IMR-90 (cell line): ENCODE measurements at regions not wholly inside any gene's neighbourhood (a gene's known extent, or its start where the extent isn't known, plus 50 kb on each side); places are given as distances from the start of the nearest gene placed in this dataset.

Source experiments
- BHLHE40 ChIP-seq: fragments of 150-350 bp; IDR thresholded peaks from 2 replicates; pipeline ENCODE4 v1.6.1; 2016; ENCODE audit warnings: mild to moderate bottlenecking, low read depth, low read length
- CHD1 ChIP-seq: IDR thresholded peaks from 2 replicates; pipeline ENCODE4 v1.6.1; 2012; ENCODE audit warnings: low read depth, low read length, improper control_type of control experiment
- CTCF ChIP-seq: conservative IDR thresholded peaks from 2 replicates; pipeline ENCODE4 v1.5.1; 2012; ENCODE audit warnings: mild to moderate bottlenecking, low read depth, low read length, improper control_type of control experiment
- ELK1 ChIP-seq: fragments of 150-350 bp; IDR thresholded peaks from 2 replicates; pipeline ENCODE4 v1.6.1; 2016; ENCODE audit warnings: low read depth, mild to moderate bottlenecking, low read length, moderate library complexity, borderline replicate concordance
- MAFK ChIP-seq: IDR thresholded peaks from 2 replicates; pipeline ENCODE4 v1.6.1; 2012; ENCODE audit warnings: low read depth, low read length, improper control_type of control experiment
- MXI1 ChIP-seq: IDR thresholded peaks from 2 replicates; pipeline ENCODE4 v1.6.1; 2012; ENCODE audit warnings: low read depth, mild to moderate bottlenecking, low read length, moderate library complexity, borderline replicate concordance
- NFE2L2 ChIP-seq: fragments of 150-350 bp; IDR thresholded peaks from 2 replicates; pipeline ENCODE4 v1.6.1; 2016; ENCODE audit warnings: low read depth, mild to moderate bottlenecking, low read length
- POLR2A ChIP-seq: IDR thresholded peaks from 2 replicates; pipeline ENCODE4 v1.6.1; 2012; ENCODE audit warnings: mild to moderate bottlenecking, low read depth, low read length
- SMC3 ChIP-seq: fragments of 150-350 bp; IDR thresholded peaks from 2 replicates; pipeline ENCODE4 v1.6.1; 2016; ENCODE audit warnings: low read depth, mild to moderate bottlenecking, antibody characterized with exemption, low read length, moderate library complexity

GRCh38 chr6:167590193-167590592, 236.5 kb upstream of the AFDN start:
- TF ChIP-seq CTCF (no peak), POLR2A (no peak), MAFK (no peak), MXI1 (no peak), ELK1 (no peak), SMC3 (no peak), BHLHE40 (no peak), NFE2L2 (no peak), CHD1 (no peak)
